BJ (cell line): ENCODE measurements at regions not wholly inside any gene's neighbourhood (a gene's known extent, or its start where the extent isn't known, plus 50 kb on each side); places are given as distances from the start of the nearest gene placed in this dataset.

Source experiments
- CTCF ChIA-PET: fragments of 350-600 bp; formaldehyde crosslinking; extraction: SDS; loops from one replicate; lab custom pipeline; 2021; ENCODE audit warnings: antibody characterized with exemption, inconsistent platforms; lab: Yijun Ruan, JAX
- POLR2A ChIA-PET: fragments of 300-600 bp; sonication (Branson Sonifier 250); formaldehyde crosslinking; extraction: SDS; loops from one replicate; lab custom pipeline; 2021; ENCODE audit warnings: antibody characterized with exemption; lab: Charles Lee
- DNase-seq: peaks from one replicate; pipeline ENCODE4 v3.0.0-alpha.2; 2011; ENCODE audit warnings: low read depth
- H3K27me3 ChIP-seq: 2 replicates; pipeline ENCODE4 v1.6.0; 2011; ENCODE audit warnings: low read length; ENCODE audit not compliant: control insufficient read depth, insufficient read depth
- H3K36me3 ChIP-seq: 2 replicates; pipeline ENCODE4 v1.5.1; 2011; ENCODE audit warnings: low read length; ENCODE audit not compliant: control insufficient read depth, insufficient read depth
- H3K4me3 ChIP-seq: 2 replicates; pipeline ENCODE4 v1.5.1; 2011; ENCODE audit warnings: low read depth, mild to moderate bottlenecking, control low read depth, low read length
- CTCF ChIP-seq: IDR thresholded peaks from 2 replicates; pipeline ENCODE4 v1.5.1; 2011; ENCODE audit warnings: low read depth, mild to moderate bottlenecking, control low read depth, inconsistent platforms, low read length, moderate library complexity; ENCODE audit not compliant: insufficient read depth

GRCh38 chr1:188228623-188229022 lies 1399.9 kb downstream of the PLA2G4A start:
- ChIA-PET POLR2A (no interaction called here), CTCF (no interaction called here)
- no peak overlapping the region for H3K4me3 ChIP-seq
- no peaks in the 10 kb centered on the region for H3K36me3 ChIP-seq
- no peak for DNase-seq
- TF ChIP-seq CTCF = no peak
- H3K27me3 ChIP-seq = no peaks in the 10 kb centered on the region

DNA sequence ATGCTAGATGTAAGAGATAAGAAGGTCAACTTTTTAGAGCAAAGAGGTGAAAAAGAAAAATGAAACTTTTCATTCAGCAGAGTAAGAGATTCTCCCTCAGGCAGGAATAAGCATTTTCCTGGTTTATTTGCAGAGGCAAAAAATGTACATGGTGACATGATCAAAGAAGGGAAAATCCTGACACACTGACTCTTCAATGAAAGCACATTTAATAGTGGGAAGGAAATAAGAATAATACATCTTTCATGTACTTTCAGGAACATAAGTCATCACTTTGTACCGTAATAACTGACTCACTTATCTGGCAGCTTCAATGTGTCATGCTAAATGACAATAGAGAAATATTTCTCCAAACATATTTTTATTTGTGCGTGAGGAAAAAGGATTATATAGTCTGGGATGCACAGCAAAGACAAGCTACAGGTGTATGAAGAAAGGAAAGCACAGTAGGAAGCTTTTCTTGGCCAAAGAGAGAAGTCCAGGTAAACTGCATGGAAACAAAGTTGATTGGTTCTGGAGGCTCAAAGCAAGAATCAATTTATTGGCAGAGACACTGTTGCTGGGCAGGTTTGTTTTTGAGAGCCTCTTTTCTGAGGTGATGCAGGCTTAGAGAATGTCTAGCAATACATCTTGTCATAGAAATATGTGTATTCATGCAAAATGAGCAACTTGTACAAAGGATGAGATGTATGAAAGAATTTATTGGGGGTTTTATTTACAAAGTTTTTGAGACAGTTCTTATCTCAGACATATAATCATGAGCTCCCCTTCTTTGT lies 1409.0 kb downstream of the PLA2G4A start:
- no peak for TF ChIP-seq CTCF
- CTCF ChIA-PET = no interaction called here
- Histone ChIP-seq H3K36me3 (no peaks in the 10 kb centered on the region), H3K27me3 (no peaks in the 10 kb centered on the region), H3K4me3 (no peak overlapping the region)
- POLR2A ChIA-PET = no interaction called here
- no peak for DNase-seq

DNA sequence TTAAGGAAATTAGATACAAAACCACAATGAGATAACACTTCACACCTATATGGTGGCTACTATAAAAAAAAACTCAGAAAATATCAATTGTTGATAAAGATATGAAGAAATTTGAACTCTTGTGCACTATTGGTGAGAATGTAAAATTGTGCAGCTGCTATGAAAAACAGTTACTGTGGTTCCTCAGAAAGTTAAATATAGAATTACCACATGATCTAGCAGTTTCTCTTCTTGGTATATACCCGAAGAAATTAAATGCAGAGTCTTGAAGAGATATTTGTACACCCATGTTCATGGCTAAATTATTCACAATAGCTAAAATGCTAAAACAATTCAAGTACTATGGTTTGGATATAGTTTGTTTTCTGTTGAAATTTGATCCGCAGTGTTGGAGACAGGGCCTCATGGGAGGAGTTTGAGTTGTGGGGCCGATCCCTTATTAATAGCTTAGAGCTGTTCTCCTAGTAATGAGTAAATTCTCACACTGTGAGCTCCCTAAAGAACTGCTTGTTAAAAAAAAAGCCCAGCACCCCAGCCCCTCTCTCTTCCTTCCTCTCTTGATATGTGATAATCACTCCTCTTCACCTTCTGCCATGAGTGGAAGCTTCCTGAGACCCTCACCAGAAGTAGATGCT lies 1412.1 kb downstream of the PLA2G4A start:
- Histone ChIP-seq H3K4me3 (no peak overlapping the region), H3K36me3 (no peaks in the 10 kb centered on the region), H3K27me3 (no peaks in the 10 kb centered on the region)
- no peak for DNase-seq
- ChIA-PET CTCF (interaction anchor here (0.5 kb wide), 1 partner anchor 131 kb away, joined by 3 read pairs; no protein-coding TSS in a partner anchor), POLR2A (no interaction called here)
- no peak for TF ChIP-seq CTCF

GRCh38 chr1:188241629-188242028 lies 1412.9 kb downstream of the PLA2G4A start:
- no peaks in the 10 kb centered on the region for H3K27me3 ChIP-seq
- ChIA-PET CTCF (no interaction called here), POLR2A (no interaction called here)
- DNase-seq = no peak
- no peaks in the 10 kb centered on the region for H3K36me3 ChIP-seq
- no peak for TF ChIP-seq CTCF
- H3K4me3 ChIP-seq = no peak overlapping the region

DNA sequence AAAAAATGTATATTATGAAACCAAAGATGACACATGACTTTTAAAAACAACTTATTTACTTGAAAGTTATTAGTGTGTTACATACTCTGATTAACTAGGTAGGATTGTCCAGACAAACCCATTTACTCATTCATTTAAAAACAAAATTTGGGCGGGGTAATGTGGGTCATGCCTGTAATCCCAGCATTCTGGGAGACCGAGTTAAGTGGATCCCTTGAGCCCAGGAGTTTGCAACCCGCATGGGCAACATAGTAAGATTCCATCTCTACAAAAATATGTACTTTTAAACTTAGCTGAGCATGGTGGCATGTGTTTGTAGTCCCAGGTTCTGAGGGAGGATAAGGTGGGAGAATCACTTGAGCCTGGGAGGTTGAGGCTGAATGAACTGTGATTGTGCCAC lies 1414.7 kb downstream of the PLA2G4A start:
- no peak for DNase-seq
- CTCF ChIA-PET = no interaction called here
- no peak for TF ChIP-seq CTCF
- no peak overlapping the region for H3K4me3 ChIP-seq
- POLR2A ChIA-PET = no interaction called here
- H3K36me3 ChIP-seq = no peaks in the 10 kb centered on the region
- H3K27me3 ChIP-seq = no peaks in the 10 kb centered on the region
